ENCODE measurements at regions not wholly inside any gene's neighbourhood (a gene's known extent, or its start where the extent isn't known, plus 50 kb on each side); places are given as distances from the start of the nearest gene placed in this dataset.
A peak's percentile ranks its signal among the peaks of the same experiment; 100 is the strongest.

GRCh38 chr2:181178823-181179412 lies 198.5 kb downstream of the UBE2E3 start:
- Histone ChIP-seq H3K79me2 (ENCODE audit: control insufficient read depth, insufficient read depth, low read length) (no peaks in the 10 kb centered on the region), H2AK5ac (ENCODE audit: low read length) (no peak overlapping the region), H4K5ac (ENCODE audit: low read length) (no peak overlapping the region), H2BK5ac (ENCODE audit: low read length) (no peak overlapping the region), H2BK120ac (ENCODE audit: low read depth, low read length) (no peak overlapping the region), H3K23ac (ENCODE audit: low read length) (no peak overlapping the region), H4K8ac (ENCODE audit: low read depth, low read length) (no peak overlapping the region), H3K18ac (ENCODE audit: low read length) (no peak overlapping the region), H3K27me3 (ENCODE audit: insufficient read depth, low read length, poor library complexity) (no peaks in the 10 kb centered on the region), H3K4me2 (ENCODE audit: low read length) (no peak overlapping the region), H3K9ac (ENCODE audit: low read length) (no peak overlapping the region), H3K36me3 (ENCODE audit: control insufficient read depth, insufficient read depth, low read length) (no peaks in the 10 kb centered on the region), H3K27ac (ENCODE audit: low read depth, low read length) (no peak overlapping the region), H3K4me3 (ENCODE audit: low read length) (no peak overlapping the region), H2BK15ac (replicated peaks; ENCODE audit: low read depth) (no peak overlapping the region), H3K4me1 (ENCODE audit: control insufficient read depth, low read depth, low read length) (no peaks in the 10 kb centered on the region), H3K56ac (ENCODE audit: low read length) (no peak overlapping the region), H3K79me1 (ENCODE audit: low read length) (no peaks in the 10 kb centered on the region), H3K4ac (ENCODE audit: low read depth, low read length) (no peak overlapping the region)
- peak; percentile 58 for DNase-seq
- no CpG with 5 or more reads among the region's 2 CpGs for WGBS (ENCODE audit: extremely low coverage, insufficient coverage, low lambda C conversion rate)

DNA sequence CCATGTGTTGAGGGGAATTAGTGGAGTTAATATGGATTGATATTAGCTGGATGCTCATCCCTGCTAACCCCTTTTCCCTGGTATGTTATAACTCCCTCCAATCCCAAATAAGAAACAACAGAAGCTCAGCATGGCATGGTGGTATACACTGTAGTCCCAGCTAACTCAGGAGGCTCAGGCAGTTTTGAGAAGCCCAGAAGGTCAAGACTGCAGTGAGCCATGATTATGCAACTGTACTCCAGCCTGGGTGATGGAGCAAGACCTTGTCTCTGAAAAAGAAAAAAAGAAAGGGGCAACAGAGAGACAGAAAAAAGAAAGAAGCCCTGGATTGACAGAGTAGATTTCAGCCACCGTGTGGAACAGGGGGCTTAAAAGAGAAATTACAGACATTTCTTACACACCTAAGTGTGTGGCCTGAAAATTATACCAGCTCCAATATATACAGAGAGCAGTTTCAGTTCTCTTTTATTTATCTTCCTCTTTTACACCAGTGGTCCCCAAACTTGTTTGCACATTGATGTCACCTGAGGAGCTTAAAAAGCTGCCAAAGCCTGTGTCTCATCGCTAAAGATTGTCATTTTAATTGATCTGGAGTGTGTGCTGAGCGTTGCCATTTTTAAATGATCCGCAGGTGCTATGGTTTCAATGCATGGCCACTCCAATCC lies 203.6 kb downstream of the UBE2E3 start:
- Histone ChIP-seq H3K18ac (ENCODE audit: low read length) (no peak overlapping the region), H4K5ac (ENCODE audit: low read length) (no peak overlapping the region), H3K4ac (ENCODE audit: low read depth, low read length) (no peak overlapping the region), H2BK120ac (ENCODE audit: low read depth, low read length) (no peak overlapping the region), H2BK15ac (replicated peaks; ENCODE audit: low read depth) (no peak overlapping the region), H4K8ac (ENCODE audit: low read depth, low read length) (no peak overlapping the region), H3K36me3 (ENCODE audit: control insufficient read depth, insufficient read depth, low read length) (no peaks in the 10 kb centered on the region), H3K56ac (ENCODE audit: low read length) (no peak overlapping the region), H3K23ac (ENCODE audit: low read length) (no peak overlapping the region), H3K4me3 (ENCODE audit: low read length) (no peak overlapping the region), H3K9ac (ENCODE audit: low read length) (no peak overlapping the region), H3K4me1 (ENCODE audit: control insufficient read depth, low read depth, low read length) (no peaks in the 10 kb centered on the region), H3K27ac (ENCODE audit: low read depth, low read length) (no peak overlapping the region), H3K4me2 (ENCODE audit: low read length) (no peak overlapping the region), H3K79me1 (ENCODE audit: low read length) (no peaks in the 10 kb centered on the region), H2AK5ac (ENCODE audit: low read length) (no peak overlapping the region), H3K27me3 (ENCODE audit: insufficient read depth, low read length, poor library complexity) (no peaks in the 10 kb centered on the region), H2BK5ac (ENCODE audit: low read length) (no peak overlapping the region), H3K79me2 (ENCODE audit: control insufficient read depth, insufficient read depth, low read length) (no peaks in the 10 kb centered on the region)
- WGBS (ENCODE audit: extremely low coverage, insufficient coverage, low lambda C conversion rate): no CpG with 5 or more reads among the region's 4 CpGs
- DNase-seq: no peak

- Histone ChIP-seq H3K4me3 (ENCODE audit: low read length) (no peak overlapping the region), H2BK120ac (ENCODE audit: low read depth, low read length) (no peak overlapping the region), H2BK15ac (replicated peaks; ENCODE audit: low read depth) (no peak overlapping the region), H3K79me1 (ENCODE audit: low read length) (no peaks in the 10 kb centered on the region), H3K4me1 (ENCODE audit: control insufficient read depth, low read depth, low read length) (no peaks in the 10 kb centered on the region), H3K79me2 (ENCODE audit: control insufficient read depth, insufficient read depth, low read length) (no peaks in the 10 kb centered on the region), H3K36me3 (ENCODE audit: control insufficient read depth, insufficient read depth, low read length) (no peaks in the 10 kb centered on the region), H2BK5ac (ENCODE audit: low read length) (no peak overlapping the region), H2AK5ac (ENCODE audit: low read length) (no peak overlapping the region), H3K27ac (ENCODE audit: low read depth, low read length) (no peak overlapping the region), H3K56ac (ENCODE audit: low read length) (no peak overlapping the region), H3K9ac (ENCODE audit: low read length) (no peak overlapping the region), H3K23ac (ENCODE audit: low read length) (no peak overlapping the region), H3K18ac (ENCODE audit: low read length) (no peak overlapping the region), H4K8ac (ENCODE audit: low read depth, low read length) (no peak overlapping the region), H4K5ac (ENCODE audit: low read length) (no peak overlapping the region), H3K4ac (ENCODE audit: low read depth, low read length) (no peak overlapping the region), H3K27me3 (ENCODE audit: insufficient read depth, low read length, poor library complexity) (no peaks in the 10 kb centered on the region), H3K4me2 (ENCODE audit: low read length) (no peak overlapping the region)
- WGBS (ENCODE audit: extremely low coverage, insufficient coverage, low lambda C conversion rate): no CpG with 5 or more reads among the region's 6 CpGs
- no peak for DNase-seq
Observed at GRCh38 chr2:181185421-181185820, 205.0 kb downstream of the UBE2E3 start.

- no peak for DNase-seq
- H3K18ac ChIP-seq (ENCODE audit: low read length): no peak overlapping the region
- no peak overlapping the region for H4K8ac ChIP-seq (ENCODE audit: low read depth, low read length)
- H3K23ac ChIP-seq (ENCODE audit: low read length): no peak overlapping the region
- no peaks in the 10 kb centered on the region for H3K79me1 ChIP-seq (ENCODE audit: low read length)
- H4K5ac ChIP-seq (ENCODE audit: low read length): no peak overlapping the region
- H3K9ac ChIP-seq (ENCODE audit: low read length): no peak overlapping the region
- H3K36me3 ChIP-seq (ENCODE audit: control insufficient read depth, insufficient read depth, low read length): no peaks in the 10 kb centered on the region
- H3K56ac ChIP-seq (ENCODE audit: low read length): no peak overlapping the region
- H3K27ac ChIP-seq (ENCODE audit: low read depth, low read length): no peak overlapping the region
- no peak overlapping the region for H3K4me3 ChIP-seq (ENCODE audit: low read length)
- no peaks in the 10 kb centered on the region for H3K27me3 ChIP-seq (ENCODE audit: insufficient read depth, low read length, poor library complexity)
- no peaks in the 10 kb centered on the region for H3K4me1 ChIP-seq (ENCODE audit: control insufficient read depth, low read depth, low read length)
- H2BK120ac ChIP-seq (ENCODE audit: low read depth, low read length): no peak overlapping the region
- H2AK5ac ChIP-seq (ENCODE audit: low read length): no peak overlapping the region
- no peak overlapping the region for H3K4me2 ChIP-seq (ENCODE audit: low read length)
- H2BK5ac ChIP-seq (ENCODE audit: low read length): no peak overlapping the region
- no peaks in the 10 kb centered on the region for H3K79me2 ChIP-seq (ENCODE audit: control insufficient read depth, insufficient read depth, low read length)
- WGBS (ENCODE audit: extremely low coverage, insufficient coverage, low lambda C conversion rate): no CpG with 5 or more reads among the region's 4 CpGs
- no peak overlapping the region for H3K4ac ChIP-seq (ENCODE audit: low read depth, low read length)
- no peak overlapping the region for H2BK15ac ChIP-seq (replicated peaks; ENCODE audit: low read depth)
Observed at GRCh38 chr2:181185948-181186347, 205.5 kb downstream of the UBE2E3 start.

GRCh38 chr2:181188605-181189004 lies 208.2 kb downstream of the UBE2E3 start:
- no peak overlapping the region for H2AK5ac ChIP-seq (ENCODE audit: low read length)
- H2BK5ac ChIP-seq (ENCODE audit: low read length): no peak overlapping the region
- H3K4me3 ChIP-seq (ENCODE audit: low read length): no peak overlapping the region
- no peak overlapping the region for H3K18ac ChIP-seq (ENCODE audit: low read length)
- H3K23ac ChIP-seq (ENCODE audit: low read length): no peak overlapping the region
- DNase-seq: no peak
- no peak overlapping the region for H3K4me2 ChIP-seq (ENCODE audit: low read length)
- no peak overlapping the region for H3K27ac ChIP-seq (ENCODE audit: low read depth, low read length)
- no peak overlapping the region for H2BK15ac ChIP-seq (replicated peaks; ENCODE audit: low read depth)
- H3K4ac ChIP-seq (ENCODE audit: low read depth, low read length): no peak overlapping the region
- H4K8ac ChIP-seq (ENCODE audit: low read depth, low read length): no peak overlapping the region
- H3K36me3 ChIP-seq (ENCODE audit: control insufficient read depth, insufficient read depth, low read length): no peaks in the 10 kb centered on the region
- no peaks in the 10 kb centered on the region for H3K79me1 ChIP-seq (ENCODE audit: low read length)
- no peak overlapping the region for H3K9ac ChIP-seq (ENCODE audit: low read length)
- no peaks in the 10 kb centered on the region for H3K4me1 ChIP-seq (ENCODE audit: control insufficient read depth, low read depth, low read length)
- no peaks in the 10 kb centered on the region for H3K27me3 ChIP-seq (ENCODE audit: insufficient read depth, low read length, poor library complexity)
- no peaks in the 10 kb centered on the region for H3K79me2 ChIP-seq (ENCODE audit: control insufficient read depth, insufficient read depth, low read length)
- H4K5ac ChIP-seq (ENCODE audit: low read length): no peak overlapping the region
- H3K56ac ChIP-seq (ENCODE audit: low read length): no peak overlapping the region
- H2BK120ac ChIP-seq (ENCODE audit: low read depth, low read length): no peak overlapping the region
- no CpG with 5 or more reads among the region's 4 CpGs for WGBS (ENCODE audit: extremely low coverage, insufficient coverage, low lambda C conversion rate)

- H4K8ac ChIP-seq (ENCODE audit: low read depth, low read length): no peak overlapping the region
- no peak overlapping the region for H3K4me2 ChIP-seq (ENCODE audit: low read length)
- no peak for DNase-seq
- no peaks in the 10 kb centered on the region for H3K79me1 ChIP-seq (ENCODE audit: low read length)
- no peaks in the 10 kb centered on the region for H3K36me3 ChIP-seq (ENCODE audit: control insufficient read depth, insufficient read depth, low read length)
- H3K79me2 ChIP-seq (ENCODE audit: control insufficient read depth, insufficient read depth, low read length): no peaks in the 10 kb centered on the region
- no CpG with 5 or more reads among the region's 1 CpG for WGBS (ENCODE audit: extremely low coverage, insufficient coverage, low lambda C conversion rate)
- no peak overlapping the region for H3K4me3 ChIP-seq (ENCODE audit: low read length)
- H2BK120ac ChIP-seq (ENCODE audit: low read depth, low read length): no peak overlapping the region
- H3K4ac ChIP-seq (ENCODE audit: low read depth, low read length): no peak overlapping the region
- H2BK15ac ChIP-seq (replicated peaks; ENCODE audit: low read depth): no peak overlapping the region
- H2AK5ac ChIP-seq (ENCODE audit: low read length): no peak overlapping the region
- no peak overlapping the region for H4K5ac ChIP-seq (ENCODE audit: low read length)
- no peak overlapping the region for H3K9ac ChIP-seq (ENCODE audit: low read length)
- no peak overlapping the region for H3K18ac ChIP-seq (ENCODE audit: low read length)
- H2BK5ac ChIP-seq (ENCODE audit: low read length): no peak overlapping the region
- no peak overlapping the region for H3K56ac ChIP-seq (ENCODE audit: low read length)
- no peak overlapping the region for H3K23ac ChIP-seq (ENCODE audit: low read length)
- H3K4me1 ChIP-seq (ENCODE audit: control insufficient read depth, low read depth, low read length): no peaks in the 10 kb centered on the region
- no peaks in the 10 kb centered on the region for H3K27me3 ChIP-seq (ENCODE audit: insufficient read depth, low read length, poor library complexity)
- H3K27ac ChIP-seq (ENCODE audit: low read depth, low read length): no peak overlapping the region
Observed at GRCh38 chr2:181189951-181190350, 209.5 kb downstream of the UBE2E3 start.
